Stimulated activated CD8-positive, alpha-beta memory T cell treated with anti-CD3 and anti-CD28 coated beads, Interleukin-7, amount 100 ng/mL, for 48 hours (primary cell): ENCODE measurements at regions not wholly inside any gene's neighbourhood (a gene's known extent, or its start where the extent isn't known, plus 50 kb on each side); places are given as distances from the start of the nearest gene placed in this dataset.

Experiments used
- DNase-seq, 2 donors: peaks; one replicate each; pipeline ENCODE4 v3.0.0-alpha.2; 2020; ENCODE audit warnings: low read depth in 1 of 2; ENCODE audit errors: extremely low read depth in 1 of 2

DNA sequence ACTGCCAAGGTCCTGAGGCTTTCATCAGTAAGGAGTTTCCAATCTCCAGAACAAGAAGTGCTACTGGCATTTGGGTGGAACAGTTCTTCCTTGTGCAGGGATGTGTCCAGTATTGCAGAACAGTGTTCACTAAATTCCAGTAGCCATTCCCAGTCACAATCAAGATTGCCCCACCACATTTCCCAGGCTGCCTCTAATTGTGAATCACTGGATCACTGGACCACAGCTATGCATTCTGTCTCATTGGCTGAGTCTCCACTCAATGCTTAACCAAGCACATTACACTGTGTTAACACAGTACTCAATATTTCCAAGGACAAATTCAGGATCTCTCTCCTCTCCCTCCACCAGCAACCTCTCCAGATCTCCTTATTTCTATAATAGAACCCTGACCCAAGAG, 160.2 kb upstream of the CCDC150 start:
- no peak for DNase-seq

GRCh38 chr2:196480653-196481323, 158.7 kb upstream of the CCDC150 start:
- DNase-seq, result no peak

GRCh38 chr2:196481324-196481697, 158.2 kb upstream of the CCDC150 start:
- DNase-seq, result no peak

DNA sequence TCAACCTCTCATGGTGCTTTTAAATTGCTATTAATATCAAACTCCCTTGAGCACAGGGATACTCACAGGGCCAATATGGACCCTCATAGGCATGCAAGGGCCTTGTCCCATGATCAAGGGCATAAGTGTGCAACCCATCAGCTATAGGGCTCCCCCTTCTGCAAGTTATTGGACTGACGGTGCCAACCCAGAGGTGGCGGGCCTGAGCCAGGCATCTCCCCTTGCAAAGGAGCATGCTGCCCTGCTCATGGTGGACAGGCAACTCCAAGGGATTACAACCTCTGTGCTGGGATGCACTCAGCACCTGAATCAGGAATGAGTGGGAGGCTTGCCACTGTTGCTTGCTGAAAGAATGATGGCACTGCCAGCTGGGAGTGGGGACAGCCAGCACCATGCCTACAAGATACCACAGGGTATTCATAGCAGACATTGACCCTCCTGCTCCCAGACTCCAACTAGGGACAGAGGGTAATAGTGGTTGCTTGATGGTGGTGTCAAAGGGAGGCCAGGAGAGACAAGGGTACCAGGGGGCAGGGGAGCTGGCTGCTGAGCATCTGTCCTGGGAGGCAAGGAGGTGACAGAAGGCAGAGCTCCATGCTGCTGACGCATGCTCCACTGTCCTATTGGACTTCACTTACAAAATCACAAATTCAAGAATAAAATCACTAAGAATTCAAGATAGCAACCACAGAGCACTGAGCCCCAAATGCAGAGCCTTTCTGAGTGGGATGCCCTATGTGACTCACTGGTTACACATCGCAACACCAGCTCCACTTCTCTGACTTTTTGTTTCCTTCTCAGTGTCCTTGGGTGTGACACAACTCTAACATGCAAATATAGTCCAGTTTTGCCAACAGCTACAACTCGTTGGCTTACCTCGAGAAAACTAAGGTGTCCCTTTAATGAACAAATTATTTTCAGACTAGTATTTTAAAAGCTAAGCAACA, 157.1 kb upstream of the CCDC150 start:
- peak in 1 of 2 donors; percentile 6 for DNase-seq

- no peak for DNase-seq
Measured at GRCh38 chr2:196486146-196486545, 153.4 kb upstream of the CCDC150 start.

DNA sequence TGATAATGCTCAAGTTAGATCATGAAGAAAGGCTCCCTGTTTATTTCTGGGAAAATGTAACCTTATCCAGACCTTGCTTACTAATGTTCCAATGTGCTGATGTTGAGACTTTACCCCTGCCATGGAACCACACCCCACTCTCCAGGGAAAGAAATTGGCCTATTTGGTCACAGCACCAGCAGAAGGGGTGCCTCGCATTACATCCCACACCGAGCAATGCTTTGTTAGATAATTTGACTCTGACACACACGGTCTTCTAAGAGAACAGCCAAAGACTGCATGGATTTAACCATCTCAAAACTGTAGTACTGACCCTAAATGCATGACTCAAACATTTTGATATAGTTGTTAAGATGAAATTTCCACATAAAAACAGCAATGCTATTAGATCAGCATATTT, 152.1 kb upstream of the CCDC150 start:
- DNase-seq, result no peak

GRCh38 chr2:196489371-196489770, 150.1 kb upstream of the CCDC150 start:
- no peak for DNase-seq

GRCh38 chr2:196492946-196493345, 146.6 kb upstream of the CCDC150 start:
- no peak for DNase-seq

DNA sequence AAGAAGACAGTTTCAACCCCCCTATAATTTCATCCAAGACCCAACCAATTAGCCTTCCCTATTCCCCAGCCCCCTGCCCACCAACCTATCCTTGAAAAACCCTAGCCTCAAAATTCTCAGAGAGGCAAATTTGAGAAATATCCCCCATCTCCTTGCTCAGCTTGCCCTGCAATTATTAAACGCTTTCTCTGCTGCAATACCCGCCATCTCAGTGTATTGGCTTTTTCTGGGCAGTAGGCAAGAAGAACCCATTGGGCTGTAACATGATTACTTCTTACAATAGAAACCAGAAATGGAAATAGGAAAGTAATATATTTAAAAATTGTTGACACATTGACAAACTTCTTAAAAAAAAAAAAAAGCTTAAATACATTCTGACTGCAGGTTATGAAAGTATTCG, 140.6 kb upstream of the CCDC150 start:
- no peak for DNase-seq

DNA sequence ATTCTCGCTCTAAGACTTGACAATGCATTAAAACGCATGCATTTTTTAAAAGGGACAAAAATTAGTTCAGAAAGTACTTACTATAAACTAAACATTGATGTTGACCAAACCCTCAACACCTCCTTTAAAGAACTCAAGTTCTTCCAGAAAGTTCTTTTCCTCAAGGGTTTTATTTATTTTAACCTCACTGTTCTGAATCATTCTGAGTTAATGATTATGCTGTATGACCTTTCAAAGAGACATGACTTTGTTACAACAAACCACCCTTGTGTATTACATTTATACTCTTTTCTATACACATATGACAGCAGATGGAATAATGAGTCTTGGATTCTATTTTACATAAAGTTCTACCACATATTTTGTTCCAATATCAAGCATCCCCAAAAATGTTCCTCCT, 139.8 kb upstream of the CCDC150 start:
- no peak for DNase-seq

GRCh38 chr2:196500686-196501431, 138.7 kb upstream of the CCDC150 start:
- DNase-seq, result no peak

- DNase-seq, result no peak
Measured at GRCh38 chr2:196501836-196502235, 137.7 kb upstream of the CCDC150 start.

DNA sequence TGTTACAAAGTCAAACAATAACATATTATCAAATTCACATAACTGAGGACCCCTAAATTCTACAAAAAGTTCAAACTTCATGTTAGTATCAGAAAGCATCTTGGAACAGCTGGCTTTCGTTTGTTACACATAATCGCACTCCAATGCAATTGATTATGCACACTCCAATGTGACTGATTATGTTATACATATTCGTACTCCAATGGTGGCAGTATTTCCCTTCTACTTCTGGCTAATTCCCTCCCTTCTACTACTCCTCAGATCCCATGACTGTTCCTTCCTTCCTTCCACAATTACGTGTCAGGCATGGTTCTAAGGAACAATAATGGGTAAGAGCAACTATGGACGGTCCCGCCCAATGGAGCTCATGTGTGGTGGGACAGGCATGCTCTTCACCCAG, 137.1 kb upstream of the CCDC150 start:
- DNase-seq, result no peak

DNA sequence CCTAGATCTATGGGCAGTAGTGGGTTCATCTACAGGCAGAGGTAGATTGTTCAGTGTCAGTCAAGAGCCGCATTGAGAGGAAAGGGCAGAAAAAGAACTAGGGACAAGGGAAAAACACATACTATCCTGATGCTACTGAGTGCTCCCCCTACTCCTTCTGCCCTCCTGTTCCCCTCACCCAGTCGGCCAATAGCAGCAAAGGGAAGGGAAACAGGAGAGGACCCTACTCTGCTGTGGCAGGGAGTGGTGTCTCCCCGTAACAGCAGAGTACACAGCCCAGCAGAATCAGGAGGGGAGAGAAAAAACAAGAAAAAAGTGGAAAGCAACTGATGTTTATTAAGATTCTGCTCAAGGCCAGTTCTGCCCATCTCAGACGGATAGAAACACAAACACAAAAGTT, 136.1 kb upstream of the CCDC150 start:
- no peak for DNase-seq

DNA sequence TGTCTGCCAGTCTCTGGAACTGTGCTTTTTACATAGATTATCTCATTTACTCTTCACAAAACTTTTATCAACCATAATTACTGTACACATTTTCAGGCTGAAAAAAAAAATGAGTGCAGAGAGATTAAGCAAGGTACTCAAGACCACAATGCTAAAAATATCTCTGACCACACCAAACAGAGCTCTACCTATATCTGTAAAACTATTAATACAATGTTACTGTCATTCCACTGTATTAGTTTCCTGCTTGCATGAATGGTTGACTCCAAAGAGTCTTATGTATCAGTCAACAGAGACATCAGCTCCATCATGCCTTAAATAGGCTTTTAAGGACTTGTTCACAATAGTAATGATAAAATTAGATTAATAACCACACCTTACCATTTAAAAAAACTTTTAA, 134.7 kb upstream of the CCDC150 start:
- DNase-seq, result no peak

DNA sequence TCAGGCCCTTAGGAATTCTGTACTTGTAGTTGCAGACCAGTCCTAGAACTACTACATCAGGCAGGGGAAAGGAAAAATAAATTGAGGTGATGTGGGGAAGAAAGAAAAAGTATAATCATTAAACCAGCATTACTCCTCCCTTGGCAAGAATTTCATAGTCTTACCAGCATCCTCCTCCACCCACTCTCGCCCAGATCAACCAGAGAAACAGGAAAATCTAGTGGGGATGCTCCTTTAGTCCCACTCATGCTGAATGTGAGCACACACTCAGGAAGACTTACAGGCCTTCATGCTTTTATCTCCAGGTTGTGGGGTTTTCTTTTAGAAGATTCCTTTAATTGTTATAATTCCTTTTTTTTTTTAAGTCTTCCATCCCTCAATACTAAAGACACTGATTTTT, 129.3 kb upstream of the CCDC150 start:
- DNase-seq, result no peak

- no peak for DNase-seq
Measured at GRCh38 chr2:196511258-196512168, 128.0 kb upstream of the CCDC150 start.

GRCh38 chr2:196513796-196514526, 125.6 kb upstream of the CCDC150 start:
- no peak for DNase-seq

- DNase-seq, result no peak
Measured at GRCh38 chr2:196514641-196515040, 124.9 kb upstream of the CCDC150 start.

- no peak for DNase-seq
Measured at GRCh38 chr2:196515051-196515450, 124.5 kb upstream of the CCDC150 start.
